Peyer's patch (tissue), 4 donors: ENCODE measurements at regions not wholly inside any gene's neighbourhood (a gene's known extent, or its start where the extent isn't known, plus 50 kb on each side); places are given as distances from the start of the nearest gene placed in this dataset.

Experiments
- POLR2A ChIP-seq, 2 donors: fragments of 450-650 bp; IDR thresholded peaks; one replicate each; pipeline ENCODE4 v1.5.1; 2017; ENCODE audit warnings: antibody characterized with exemption in 2 of 2, mild to moderate bottlenecking in 2 of 2, moderate library complexity in 2 of 2
- TF ChIP-seq, protein P1 (sequence below), 6 experiments: fragments of 450-650 bp in 4 of 6; fragments of 200-600 bp in 2 of 6; sonication (generic) in 1 of 6; IDR thresholded peaks; one replicate each; pipeline ENCODE4 v1.5.1; 2017 to 2019; ENCODE audit warnings: antibody characterized with exemption in 6 of 6, mild to moderate bottlenecking in 3 of 6, moderate library complexity in 1 of 6

DNA sequence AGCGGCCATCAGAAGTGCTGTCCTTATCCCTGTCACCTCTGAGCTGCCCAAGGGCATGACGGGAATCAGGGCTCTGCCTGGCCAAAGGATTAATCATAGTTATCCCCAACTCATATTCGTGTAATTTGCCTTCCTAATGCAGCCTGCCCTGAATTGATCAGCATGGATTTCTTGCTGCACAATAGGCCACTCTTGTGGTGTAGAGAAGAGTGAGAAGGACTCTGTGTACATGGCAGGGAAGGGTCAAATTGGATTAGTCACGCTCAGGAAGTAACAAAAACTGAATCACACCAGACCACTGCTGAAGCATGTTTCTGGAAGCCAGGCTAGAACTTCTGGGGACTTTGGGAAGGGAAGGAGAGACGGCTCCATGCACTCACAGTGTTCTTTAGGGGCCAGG lies 227.0 kb downstream of the BUB3 start:
- TF ChIP-seq, protein P1, sequence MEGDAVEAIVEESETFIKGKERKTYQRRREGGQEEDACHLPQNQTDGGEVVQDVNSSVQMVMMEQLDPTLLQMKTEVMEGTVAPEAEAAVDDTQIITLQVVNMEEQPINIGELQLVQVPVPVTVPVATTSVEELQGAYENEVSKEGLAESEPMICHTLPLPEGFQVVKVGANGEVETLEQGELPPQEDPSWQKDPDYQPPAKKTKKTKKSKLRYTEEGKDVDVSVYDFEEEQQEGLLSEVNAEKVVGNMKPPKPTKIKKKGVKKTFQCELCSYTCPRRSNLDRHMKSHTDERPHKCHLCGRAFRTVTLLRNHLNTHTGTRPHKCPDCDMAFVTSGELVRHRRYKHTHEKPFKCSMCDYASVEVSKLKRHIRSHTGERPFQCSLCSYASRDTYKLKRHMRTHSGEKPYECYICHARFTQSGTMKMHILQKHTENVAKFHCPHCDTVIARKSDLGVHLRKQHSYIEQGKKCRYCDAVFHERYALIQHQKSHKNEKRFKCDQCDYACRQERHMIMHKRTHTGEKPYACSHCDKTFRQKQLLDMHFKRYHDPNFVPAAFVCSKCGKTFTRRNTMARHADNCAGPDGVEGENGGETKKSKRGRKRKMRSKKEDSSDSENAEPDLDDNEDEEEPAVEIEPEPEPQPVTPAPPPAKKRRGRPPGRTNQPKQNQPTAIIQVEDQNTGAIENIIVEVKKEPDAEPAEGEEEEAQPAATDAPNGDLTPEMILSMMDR (IDR thresholded peaks at IDR 0.05), result no peak
- TF ChIP-seq POLR2A (IDR thresholded peaks at IDR 0.05), result no peak
